Gastrocnemius medialis (tissue), 4 donors: ENCODE measurements at regions not wholly inside any gene's neighbourhood (a gene's known extent, or its start where the extent isn't known, plus 50 kb on each side); places are given as distances from the start of the nearest gene placed in this dataset.

ENCODE experiments used
- ATAC-seq, 2 donors: fragments of 150-250 bp; one replicate each; pipeline ENCODE4 v1.9.1; 2016
- DNase-seq, 2 donors: peaks; one replicate each; pipeline ENCODE4 v3.0.0-alpha.2; 2019
- H3K27ac ChIP-seq, 4 donors: fragments of 200-600 bp; sonication (generic); 1 replicate in 1 of 4; 2 replicates in 3 of 4; pipeline ENCODE4 v1.5.1; 2016 to 2018; ENCODE audit warnings: mild to moderate bottlenecking in 2 of 4, moderate library complexity in 1 of 4
- H3K27me3 ChIP-seq, 3 donors: fragments of 200-600 bp; sonication (generic) in 2 of 3; 1 replicate in 1 of 3; 2 replicates in 2 of 3; pipeline versions ENCODE4 v1.5.1 to v1.6.0; 2016 to 2019; ENCODE audit warnings: mild to moderate bottlenecking in 1 of 3, moderate library complexity in 1 of 3
- H3K36me3 ChIP-seq, 2 donors: fragments of 200-600 bp; sonication (generic) in 1 of 2; one replicate each; pipeline ENCODE4 v1.5.1; 2017 to 2018
- H3K4me1 ChIP-seq, 2 donors: fragments of 200-600 bp; sonication (generic) in 1 of 2; one replicate each; pipeline ENCODE4 v1.5.1; 2016 to 2017; ENCODE audit warnings: mild to moderate bottlenecking in 2 of 2
- H3K4me3 ChIP-seq, 4 donors: fragments of 200-600 bp; sonication (generic) in 3 of 4; 1 replicate in 1 of 4; 2 replicates in 3 of 4; pipeline ENCODE4 v1.5.1; 2016 to 2019; ENCODE audit warnings: mild to moderate bottlenecking in 2 of 4
- H3K9me3 ChIP-seq, 3 donors: fragments of 200-600 bp; sonication (generic) in 2 of 3; 1 replicate in 1 of 3; 2 replicates in 2 of 3; pipeline ENCODE4 v1.5.1; 2016 to 2019
- POLR2A ChIP-seq, 2 donors: fragments of 450-650 bp; IDR thresholded peaks; one replicate each; pipeline ENCODE4 v1.6.1; 2017; ENCODE audit warnings: antibody characterized with exemption in 2 of 2, mild to moderate bottlenecking in 2 of 2, moderate library complexity in 2 of 2
- in situ Hi-C, 4 donors: fragments of 200-750 bp; cut with MboI; loops; one replicate each; pipeline versions ENCODE4 v1.15.0 to v1.8.0; 2017; ENCODE audit warnings: low sequenced_read_pairs in 4 of 4
- intact Hi-C: fragments of 100-400 bp; cut with DNase I; formaldehyde crosslinking; loops from one replicate; pipeline ENCODE4 v1.15.1; 2023; ENCODE audit warnings: low total_unique reads
- TF ChIP-seq, protein P1 (sequence below), 5 experiments: fragments of 450-650 bp in 3 of 5; fragments of 200-600 bp in 2 of 5; sonication (generic) in 2 of 5; IDR thresholded peaks in 4 of 5; conservative IDR thresholded peaks in 1 of 5; 1 replicate in 4 of 5; 2 replicates in 1 of 5; pipeline ENCODE4 v1.5.1; 2016 to 2019; ENCODE audit warnings: antibody characterized with exemption in 5 of 5, mild to moderate bottlenecking in 3 of 5, moderate library complexity in 3 of 5

DNA sequence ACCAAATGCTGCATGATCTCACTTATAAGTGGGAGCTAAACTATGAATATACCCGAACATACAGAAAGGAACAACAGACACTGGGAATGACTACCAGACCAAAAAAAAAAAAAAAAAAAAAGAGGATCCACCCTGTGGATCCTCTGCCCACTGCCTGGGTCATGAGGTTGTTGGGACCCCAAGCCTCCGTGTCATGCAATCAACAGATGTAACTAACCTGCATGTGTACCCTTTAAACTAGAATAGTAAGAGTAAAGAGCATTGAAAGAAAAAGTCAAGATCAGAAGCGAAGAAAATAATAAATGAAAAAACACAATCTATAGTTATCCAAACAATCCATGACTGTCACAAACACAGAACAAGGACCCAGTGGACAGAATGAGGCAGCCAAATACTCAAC is 109.5 kb upstream of the TOP3B start:
- intact Hi-C loops (no loop called here), in situ Hi-C loops (no loop called here)
- H3K4me3 ChIP-seq = no peak overlapping the region
- no peak for ATAC-seq
- no peaks in the 10 kb centered on the region for H3K9me3 ChIP-seq
- peaks cover 0 to 26% (median 5%) of the 10 kb centered on the region in 3 donors for H3K27me3 ChIP-seq
- TF ChIP-seq POLR2A (IDR thresholded peaks at IDR 0.05) = no peak
- TF ChIP-seq, protein P1, sequence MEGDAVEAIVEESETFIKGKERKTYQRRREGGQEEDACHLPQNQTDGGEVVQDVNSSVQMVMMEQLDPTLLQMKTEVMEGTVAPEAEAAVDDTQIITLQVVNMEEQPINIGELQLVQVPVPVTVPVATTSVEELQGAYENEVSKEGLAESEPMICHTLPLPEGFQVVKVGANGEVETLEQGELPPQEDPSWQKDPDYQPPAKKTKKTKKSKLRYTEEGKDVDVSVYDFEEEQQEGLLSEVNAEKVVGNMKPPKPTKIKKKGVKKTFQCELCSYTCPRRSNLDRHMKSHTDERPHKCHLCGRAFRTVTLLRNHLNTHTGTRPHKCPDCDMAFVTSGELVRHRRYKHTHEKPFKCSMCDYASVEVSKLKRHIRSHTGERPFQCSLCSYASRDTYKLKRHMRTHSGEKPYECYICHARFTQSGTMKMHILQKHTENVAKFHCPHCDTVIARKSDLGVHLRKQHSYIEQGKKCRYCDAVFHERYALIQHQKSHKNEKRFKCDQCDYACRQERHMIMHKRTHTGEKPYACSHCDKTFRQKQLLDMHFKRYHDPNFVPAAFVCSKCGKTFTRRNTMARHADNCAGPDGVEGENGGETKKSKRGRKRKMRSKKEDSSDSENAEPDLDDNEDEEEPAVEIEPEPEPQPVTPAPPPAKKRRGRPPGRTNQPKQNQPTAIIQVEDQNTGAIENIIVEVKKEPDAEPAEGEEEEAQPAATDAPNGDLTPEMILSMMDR (IDR thresholded peaks at IDR 0.05 in 4 of 5, conservative IDR thresholded peaks at IDR 0.05 in 1 of 5) = no peak
- DNase-seq = no peak
- no peaks in the 10 kb centered on the region for H3K36me3 ChIP-seq
- H3K4me1 ChIP-seq = no peaks in the 10 kb centered on the region
- H3K27ac ChIP-seq = no peak overlapping the region

DNA sequence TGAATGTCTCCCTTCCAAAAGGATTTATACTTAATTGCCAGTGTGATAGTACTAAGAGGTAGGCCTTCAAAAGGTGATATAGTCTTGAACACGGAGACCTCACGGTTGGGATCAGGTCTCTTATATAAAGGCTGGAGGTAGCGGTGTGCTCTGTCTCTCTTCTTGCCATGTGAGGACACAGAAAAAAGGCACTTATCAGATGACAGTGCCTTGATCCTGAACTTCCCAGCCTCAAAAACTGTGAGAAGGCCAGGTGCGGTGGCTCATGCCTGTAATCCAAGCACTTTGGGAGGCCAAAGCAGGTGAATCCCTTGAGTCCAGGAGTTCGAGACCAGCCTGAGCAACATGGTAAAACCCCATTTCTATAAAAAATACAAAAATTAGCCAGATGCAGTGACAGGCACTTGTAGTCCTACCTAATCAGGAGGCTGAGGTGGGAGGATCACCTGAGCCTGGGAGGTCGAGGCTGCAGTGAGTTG is 108.9 kb upstream of the TOP3B start:
- ATAC-seq (no peak), DNase-seq (no peak)
- no peak for TF ChIP-seq POLR2A (IDR thresholded peaks at IDR 0.05)
- TF ChIP-seq, protein P1 (IDR thresholded peaks at IDR 0.05 in 4 of 5, conservative IDR thresholded peaks at IDR 0.05 in 1 of 5) = no peak
- intact Hi-C loops = no loop called here
- Histone ChIP-seq H3K36me3 (no peaks in the 10 kb centered on the region), H3K9me3 (no peaks in the 10 kb centered on the region), H3K27ac (no peak overlapping the region), H3K4me1 (no peaks in the 10 kb centered on the region), H3K27me3 (peaks cover 0 to 26% (median 5%) of the 10 kb centered on the region in 3 donors), H3K4me3 (no peak overlapping the region)
- in situ Hi-C loops = no loop called here

DNA sequence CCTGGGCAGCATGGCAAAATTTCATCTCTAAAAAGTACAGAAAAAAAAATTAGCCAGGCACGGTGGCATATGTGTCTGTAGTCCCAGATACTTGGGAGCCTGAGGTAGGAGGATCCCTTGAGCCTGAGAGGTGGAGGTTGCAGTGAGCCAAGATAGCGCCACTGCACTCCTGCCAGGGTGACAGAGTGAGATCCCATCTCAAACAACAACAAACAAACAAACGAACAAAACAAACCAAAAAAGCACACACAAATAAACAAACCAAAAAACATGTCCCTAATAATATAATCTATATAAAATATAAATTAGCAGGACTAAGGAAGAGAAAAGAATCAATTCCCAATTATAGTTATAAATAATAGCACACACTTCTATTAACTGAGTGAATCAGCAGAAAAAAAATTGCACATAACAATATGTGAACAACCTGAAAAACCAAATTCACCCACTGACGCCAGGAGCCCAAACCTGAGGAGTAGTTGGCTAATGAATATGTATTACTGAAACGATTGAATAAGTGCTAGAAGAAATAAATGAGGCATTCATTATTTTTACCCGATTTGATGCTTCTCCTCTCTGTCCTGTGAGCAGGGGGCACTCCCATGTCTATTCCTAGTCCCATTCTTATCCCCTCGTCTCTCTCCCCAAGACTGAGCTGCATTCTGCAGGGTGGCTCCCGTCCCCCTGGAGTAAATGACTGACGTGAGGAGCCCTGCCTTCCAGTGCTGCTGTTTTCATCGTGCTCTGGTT is 108.2 kb upstream of the TOP3B start:
- in situ Hi-C loops (no loop called here), intact Hi-C loops (no loop called here)
- no peaks in the 10 kb centered on the region for H3K4me1 ChIP-seq
- H3K9me3 ChIP-seq = no peaks in the 10 kb centered on the region
- ATAC-seq = no peak
- no peaks in the 10 kb centered on the region for H3K36me3 ChIP-seq
- peaks cover 0 to 26% (median 5%) of the 10 kb centered on the region in 3 donors for H3K27me3 ChIP-seq
- no peak for DNase-seq
- no peak overlapping the region for H3K27ac ChIP-seq
- TF ChIP-seq, protein P1 (IDR thresholded peaks at IDR 0.05 in 4 of 5, conservative IDR thresholded peaks at IDR 0.05 in 1 of 5) = no peak
- no peak for TF ChIP-seq POLR2A (IDR thresholded peaks at IDR 0.05)
- H3K4me3 ChIP-seq = no peak overlapping the region

DNA sequence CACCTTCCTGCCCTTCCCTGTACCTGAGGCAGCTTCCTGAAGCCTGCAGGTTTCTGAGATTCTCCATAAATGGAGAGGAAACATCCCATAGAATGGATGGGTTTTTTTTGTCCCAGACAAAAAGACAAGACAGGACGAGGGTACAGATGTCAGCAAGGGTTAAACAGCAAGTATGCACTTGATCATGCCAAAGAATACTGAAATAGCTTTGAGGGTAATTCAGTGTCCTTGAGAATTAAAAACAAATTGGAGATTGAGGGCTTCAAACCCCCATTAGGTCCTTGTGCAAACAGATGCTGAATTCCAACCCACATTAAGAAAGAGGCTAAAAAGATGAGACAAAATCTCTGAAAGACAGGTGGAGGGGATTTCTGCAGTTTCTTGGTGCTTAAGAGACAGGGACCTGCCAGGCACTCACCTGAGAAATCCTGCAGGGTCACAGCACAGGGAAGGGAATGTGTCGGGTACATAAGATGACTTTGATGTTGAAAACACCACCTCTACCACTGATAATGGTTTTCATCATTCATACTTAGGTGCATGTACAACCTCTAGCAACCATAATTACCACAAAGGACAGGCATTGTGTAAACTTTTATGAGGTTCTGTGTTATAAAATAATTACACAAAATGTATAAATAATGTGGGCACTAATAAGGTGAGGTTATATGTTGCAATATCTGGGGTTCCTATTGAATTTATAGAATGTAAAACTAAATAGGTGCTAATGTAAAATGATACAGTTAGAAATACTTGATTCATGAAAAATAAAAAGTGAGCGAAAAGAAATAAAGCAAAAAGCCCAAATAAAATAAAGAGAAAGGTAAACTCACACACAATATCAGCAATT is 107.1 kb upstream of the TOP3B start:
- Histone ChIP-seq H3K27me3 (peaks cover 0 to 26% (median 5%) of the 10 kb centered on the region in 3 donors), H3K27ac (no peak overlapping the region), H3K4me1 (no peaks in the 10 kb centered on the region), H3K36me3 (no peaks in the 10 kb centered on the region), H3K4me3 (no peak overlapping the region), H3K9me3 (no peaks in the 10 kb centered on the region)
- in situ Hi-C loops = no loop called here
- intact Hi-C loops = no loop called here
- DNase-seq (no peak), ATAC-seq (no peak)
- TF ChIP-seq, protein P1 (IDR thresholded peaks at IDR 0.05 in 4 of 5, conservative IDR thresholded peaks at IDR 0.05 in 1 of 5) = no peak
- no peak for TF ChIP-seq POLR2A (IDR thresholded peaks at IDR 0.05)
